Smooth muscle cell (in vitro differentiated cells): ENCODE measurements at regions not wholly inside any gene's neighbourhood (a gene's known extent, or its start where the extent isn't known, plus 50 kb on each side); places are given as distances from the start of the nearest gene placed in this dataset.

ENCODE experiments used
- DNase-seq: peaks from one replicate; lab custom pipeline; 2025; ENCODE audit not compliant: unreplicated experiment; lab: John Stamatoyannopoulos, UW
- H2AFZ ChIP-seq: fragments of 200-600 bp; sonication (generic); 2 replicates; pipeline ENCODE4 v1.6.0; 2016; ENCODE audit warnings: antibody characterized with exemption, low read depth, mild to moderate bottlenecking
- H3F3A ChIP-seq: fragments of 200-600 bp; sonication (generic); 2 replicates; pipeline ENCODE4 v1.6.0; 2017; ENCODE audit warnings: antibody characterized with exemption, low read depth
- H3K27ac ChIP-seq: fragments of 200-600 bp; sonication (generic); 2 replicates; pipeline ENCODE4 v1.5.1; 2016; ENCODE audit warnings: low read depth, mild to moderate bottlenecking
- H3K27me3 ChIP-seq: fragments of 200-600 bp; sonication (generic); 2 replicates; pipeline ENCODE4 v1.6.1; 2016; ENCODE audit warnings: low read depth, mild to moderate bottlenecking
- H3K36me3 ChIP-seq: fragments of 200-600 bp; sonication (generic); 2 replicates; pipeline ENCODE4 v1.5.1; 2016; ENCODE audit warnings: low read depth
- H3K4me1 ChIP-seq: fragments of 200-600 bp; sonication (generic); 2 replicates; pipeline ENCODE4 v1.5.1; 2016; ENCODE audit warnings: low read depth
- H3K4me2 ChIP-seq: fragments of 200-600 bp; sonication (generic); 2 replicates; pipeline ENCODE4 v1.6.0; 2016; ENCODE audit warnings: mild to moderate bottlenecking
- H3K4me3 ChIP-seq: fragments of 200-600 bp; sonication (generic); 2 replicates; pipeline ENCODE4 v1.5.1; 2016; ENCODE audit warnings: mild to moderate bottlenecking
- H3K79me2 ChIP-seq: fragments of 200-600 bp; sonication (generic); 2 replicates; pipeline ENCODE4 v1.6.0; 2016; ENCODE audit warnings: low read depth, mild to moderate bottlenecking
- H3K9ac ChIP-seq: fragments of 200-600 bp; sonication (generic); 2 replicates; pipeline ENCODE4 v1.6.0; 2016; ENCODE audit warnings: low read depth
- H3K9me3 ChIP-seq: fragments of 200-600 bp; sonication (generic); replicated peaks from 2 replicates; pipeline ENCODE4 v1.5.1; 2016; ENCODE audit warnings: low read depth
- H4K20me1 ChIP-seq: fragments of 200-600 bp; sonication (generic); 2 replicates; pipeline ENCODE4 v1.6.0; 2016; ENCODE audit warnings: low read depth
- CTCF ChIP-seq: fragments of 200-600 bp; sonication (generic); IDR thresholded peaks from 2 replicates; pipeline ENCODE4 v1.5.1; 2017; ENCODE audit warnings: borderline replicate concordance, mild to moderate bottlenecking, antibody characterized with exemption; ENCODE audit not compliant: insufficient read depth, poor library complexity, severe bottlenecking
- WGBS: methylation state at CpG from one replicate; pipeline ENCODE4 v1.1.7; 2016; ENCODE audit warnings: low lambda C conversion rate; 5-methylcytosine and 5-hydroxymethylcytosine counted together

- no peaks in the 10 kb centered on the region for H3K27me3 ChIP-seq
- no peak overlapping the region for H3K9ac ChIP-seq
- H3K4me1 ChIP-seq: no peaks in the 10 kb centered on the region
- no peaks in the 10 kb centered on the region for H3K36me3 ChIP-seq
- no peak overlapping the region for H3K4me2 ChIP-seq
- no peaks in the 10 kb centered on the region for H4K20me1 ChIP-seq
- no peaks in the 10 kb centered on the region for H3K9me3 ChIP-seq
- no peak for TF ChIP-seq CTCF
- H3K79me2 ChIP-seq: no peaks in the 10 kb centered on the region
- no peak overlapping the region for H3K4me3 ChIP-seq
- DNase-seq: no peak
- no peak overlapping the region for H3K27ac ChIP-seq
- H2AFZ ChIP-seq: no peak overlapping the region
- H3F3A ChIP-seq: no peaks in the 10 kb centered on the region
Measured at GRCh38 chr2:126832014-126832413, 66.7 kb upstream of the TEX51 start.

GRCh38 chr2:126832757-126833156 is 65.9 kb upstream of the TEX51 start:
- WGBS: 90% methylated on average over 5 of the region's 5 CpGs
- Histone ChIP-seq H3K36me3 (no peaks in the 10 kb centered on the region), H3K9ac (no peak overlapping the region), H3K79me2 (no peaks in the 10 kb centered on the region), H4K20me1 (no peaks in the 10 kb centered on the region), H2AFZ (no peak overlapping the region), H3K9me3 (no peaks in the 10 kb centered on the region), H3K27ac (no peak overlapping the region), H3F3A (no peaks in the 10 kb centered on the region), H3K4me2 (no peak overlapping the region), H3K4me3 (no peak overlapping the region), H3K4me1 (no peaks in the 10 kb centered on the region), H3K27me3 (no peaks in the 10 kb centered on the region)
- TF ChIP-seq CTCF: no peak
- no peak for DNase-seq

DNA sequence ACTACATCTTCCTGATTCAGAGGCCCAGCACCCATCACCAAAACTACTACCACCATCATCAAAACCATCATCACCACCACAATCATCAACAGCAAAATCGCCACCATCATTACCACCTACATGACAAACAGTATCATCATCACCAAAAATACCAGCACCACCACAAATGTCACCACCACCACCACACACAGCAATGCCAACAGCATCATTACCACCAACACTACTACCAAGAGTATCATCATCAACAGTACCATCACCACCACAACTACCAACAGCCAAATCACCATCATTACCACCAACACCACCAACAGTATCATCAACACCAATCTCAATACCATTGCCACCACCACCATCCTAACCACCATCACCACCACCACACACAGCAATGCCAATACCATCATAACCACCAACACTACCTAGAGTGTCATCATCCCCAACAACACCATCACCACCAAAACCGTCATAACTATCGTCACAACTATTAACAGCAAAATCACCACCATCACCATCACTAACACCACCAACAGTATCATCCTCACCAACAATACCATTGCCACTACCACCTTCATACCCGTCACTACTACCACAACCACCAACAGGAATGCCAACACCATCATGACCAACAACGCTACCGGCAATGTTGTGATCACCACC is 64.6 kb upstream of the TEX51 start:
- H3K4me3 ChIP-seq: no peak overlapping the region
- no peak overlapping the region for H3K4me2 ChIP-seq
- H4K20me1 ChIP-seq: no peaks in the 10 kb centered on the region
- no peaks in the 10 kb centered on the region for H3K79me2 ChIP-seq
- no peaks in the 10 kb centered on the region for H3K36me3 ChIP-seq
- WGBS: 94% methylated on average over 6 of the region's 6 CpGs
- DNase-seq: no peak
- no peaks in the 10 kb centered on the region for H3K9me3 ChIP-seq
- H2AFZ ChIP-seq: no peak overlapping the region
- no peak overlapping the region for H3K27ac ChIP-seq
- no peak overlapping the region for H3K9ac ChIP-seq
- no peaks in the 10 kb centered on the region for H3F3A ChIP-seq
- no peaks in the 10 kb centered on the region for H3K4me1 ChIP-seq
- no peaks in the 10 kb centered on the region for H3K27me3 ChIP-seq
- TF ChIP-seq CTCF: no peak

GRCh38 chr2:126835261-126835660 is 63.4 kb upstream of the TEX51 start:
- H3K4me1 ChIP-seq: no peaks in the 10 kb centered on the region
- no peak overlapping the region for H3K4me3 ChIP-seq

More at GRCh38 chr2:126835261-126835660, 63.4 kb upstream of the TEX51 start:
- Histone ChIP-seq H3K27ac (no peak overlapping the region), H3K9me3 (no peaks in the 10 kb centered on the region), H3K4me2 (no peak overlapping the region), H3K27me3 (no peaks in the 10 kb centered on the region), H3K36me3 (no peaks in the 10 kb centered on the region), H2AFZ (no peak overlapping the region), H4K20me1 (no peaks in the 10 kb centered on the region), H3F3A (no peaks in the 10 kb centered on the region), H3K79me2 (no peaks in the 10 kb centered on the region), H3K9ac (no peak overlapping the region)
- no peak for DNase-seq
- 84% methylated on average over 8 of the region's 8 CpGs for WGBS
- no peak for TF ChIP-seq CTCF
